Astrocyte (in vitro differentiated cells and primary cell): ENCODE measurements at regions not wholly inside any gene's neighbourhood (a gene's known extent, or its start where the extent isn't known, plus 50 kb on each side); places are given as distances from the start of the nearest gene placed in this dataset.

Experiments used
- EZH2 ChIP-seq: IDR thresholded peaks from 2 replicates; pipeline ENCODE4 v1.6.1; 2012; ENCODE audit warnings: mild to moderate bottlenecking, low read length, inconsistent platforms; ENCODE audit not compliant: insufficient read depth
- TF ChIP-seq, protein P1 (sequence below): IDR thresholded peaks from 2 replicates; pipeline ENCODE4 v1.5.1; 2011; ENCODE audit warnings: low read depth, mild to moderate bottlenecking, inconsistent platforms, low read length, moderate library complexity; ENCODE audit not compliant: insufficient read depth

DNA sequence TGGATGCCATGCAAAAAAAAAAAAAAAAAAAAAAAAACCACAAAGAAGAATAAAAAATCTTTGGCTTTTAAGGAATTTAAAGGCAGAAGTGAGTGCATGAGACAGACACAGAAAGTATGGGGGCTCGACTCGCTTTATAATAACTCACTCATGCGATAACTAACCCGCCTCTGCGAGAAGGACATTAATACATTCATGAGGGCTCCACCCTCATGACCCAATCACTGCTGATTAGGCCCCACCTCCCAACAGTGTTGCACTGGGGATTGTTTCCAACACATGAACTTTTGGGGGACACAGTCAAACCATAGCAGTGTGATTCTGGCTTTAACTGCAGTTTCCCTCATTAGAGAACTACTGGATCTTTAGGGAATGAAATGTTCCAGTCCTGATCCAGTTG, 78.1 kb downstream of the QDPR start:
- TF ChIP-seq, protein P1, sequence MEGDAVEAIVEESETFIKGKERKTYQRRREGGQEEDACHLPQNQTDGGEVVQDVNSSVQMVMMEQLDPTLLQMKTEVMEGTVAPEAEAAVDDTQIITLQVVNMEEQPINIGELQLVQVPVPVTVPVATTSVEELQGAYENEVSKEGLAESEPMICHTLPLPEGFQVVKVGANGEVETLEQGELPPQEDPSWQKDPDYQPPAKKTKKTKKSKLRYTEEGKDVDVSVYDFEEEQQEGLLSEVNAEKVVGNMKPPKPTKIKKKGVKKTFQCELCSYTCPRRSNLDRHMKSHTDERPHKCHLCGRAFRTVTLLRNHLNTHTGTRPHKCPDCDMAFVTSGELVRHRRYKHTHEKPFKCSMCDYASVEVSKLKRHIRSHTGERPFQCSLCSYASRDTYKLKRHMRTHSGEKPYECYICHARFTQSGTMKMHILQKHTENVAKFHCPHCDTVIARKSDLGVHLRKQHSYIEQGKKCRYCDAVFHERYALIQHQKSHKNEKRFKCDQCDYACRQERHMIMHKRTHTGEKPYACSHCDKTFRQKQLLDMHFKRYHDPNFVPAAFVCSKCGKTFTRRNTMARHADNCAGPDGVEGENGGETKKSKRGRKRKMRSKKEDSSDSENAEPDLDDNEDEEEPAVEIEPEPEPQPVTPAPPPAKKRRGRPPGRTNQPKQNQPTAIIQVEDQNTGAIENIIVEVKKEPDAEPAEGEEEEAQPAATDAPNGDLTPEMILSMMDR = no peak
- TF ChIP-seq EZH2 = no peak
